ENCODE measurements at regions not wholly inside any gene's neighbourhood (a gene's known extent, or its start where the extent isn't known, plus 50 kb on each side); places are given as distances from the start of the nearest gene placed in this dataset.

DNA sequence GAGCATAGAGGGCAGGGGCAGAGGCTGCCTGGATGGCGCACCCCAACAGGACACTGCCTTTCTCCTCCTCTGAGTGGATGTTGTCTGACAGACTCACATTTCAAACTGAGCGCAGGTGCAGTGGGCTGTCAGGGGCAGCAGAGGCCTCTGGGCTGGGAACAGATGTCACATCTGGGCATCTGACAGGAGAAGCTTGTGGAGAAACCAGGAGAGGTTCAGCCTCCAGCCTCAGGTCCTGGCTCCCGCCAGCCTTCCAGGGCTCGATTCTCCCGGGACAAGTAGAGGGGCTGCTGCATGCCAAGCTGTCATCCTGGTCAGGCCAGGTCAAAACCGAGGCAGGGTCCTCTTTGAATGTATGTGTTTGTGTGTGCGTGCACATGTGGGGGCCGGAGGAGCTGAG lies 67.7 kb upstream of the SDK2 start:
- H3K4me3 Mint-ChIP-seq = no peak overlapping the region
- POLR2A ChIA-PET = no interaction called here
- no peak for DNase-seq
- H3K27ac Mint-ChIP-seq = no peak overlapping the region
- H3K27me3 Mint-ChIP-seq = peaks cover 18% of the 10 kb centered on the region
- peaks cover 19% of the 10 kb centered on the region for H3K4me1 Mint-ChIP-seq
- H3K9me3 Mint-ChIP-seq = peaks cover 2% of the 10 kb centered on the region
- CTCF ChIA-PET = interaction anchor here (0.8 kb wide), 1 partner anchor 302 kb away, joined by 3 read pairs; no protein-coding TSS in a partner anchor
- no peaks in the 10 kb centered on the region for H3K36me3 Mint-ChIP-seq (ENCODE audit: low read depth)

DNA sequence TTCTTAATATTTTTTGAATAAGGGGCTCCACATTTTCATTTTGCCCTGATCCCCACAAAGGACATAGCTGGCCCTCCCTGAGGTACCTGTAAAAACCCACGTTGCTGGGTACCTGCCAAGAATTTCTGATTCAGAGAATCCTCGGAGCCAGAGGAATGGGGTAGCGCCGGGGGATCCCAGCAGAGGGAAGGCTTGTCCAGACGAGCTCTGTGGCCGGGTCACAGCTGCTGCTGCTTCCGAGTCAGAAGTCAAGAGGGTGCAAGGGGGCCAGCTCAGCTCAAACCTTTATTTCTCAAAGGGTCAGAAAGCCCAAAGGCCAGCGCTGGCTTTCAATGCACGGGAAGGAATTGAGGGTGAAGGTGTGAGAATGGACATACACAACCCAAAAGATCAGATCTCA lies 68.9 kb upstream of the SDK2 start:
- POLR2A ChIA-PET = no interaction called here

DNA sequence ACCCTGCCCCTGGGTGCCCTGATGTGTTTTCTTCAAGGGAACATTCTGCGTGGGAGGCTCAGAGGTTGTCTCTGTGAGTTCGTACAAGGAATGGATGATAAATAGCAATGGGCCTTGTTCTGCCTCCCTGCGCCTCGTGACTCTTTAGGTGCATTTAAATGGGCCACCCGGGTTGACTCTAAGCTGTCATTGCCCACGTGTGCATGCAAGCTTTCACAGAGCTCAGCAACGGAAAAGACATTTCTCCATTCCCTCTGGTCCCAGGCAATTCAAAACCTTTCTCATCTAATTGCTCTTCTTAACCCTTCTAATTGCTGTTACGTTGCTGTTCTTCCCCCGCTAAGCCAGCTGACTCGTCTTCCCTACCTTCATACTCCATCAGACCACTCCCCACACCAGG lies 71.5 kb upstream of the SDK2 start:
- Mint-ChIP-seq H3K4me1 (peaks cover 40% of the 10 kb centered on the region), H3K9me3 (no peaks in the 10 kb centered on the region), H3K27ac (no peak overlapping the region), H3K27me3 (peaks cover 10% of the 10 kb centered on the region), H3K36me3 (ENCODE audit: low read depth) (peaks cover under 1% of the 10 kb centered on the region), H3K4me3 (no peak overlapping the region)
- POLR2A ChIA-PET = no interaction called here
- DNase-seq = no peak
- CTCF ChIA-PET = no interaction called here

More for the DNA sequence above, 68.9 kb upstream of the SDK2 start:
- no peaks in the 10 kb centered on the region for H3K9me3 Mint-ChIP-seq
- peaks cover 16% of the 10 kb centered on the region for H3K27me3 Mint-ChIP-seq
- DNase-seq = no peak
- no peak overlapping the region for H3K4me3 Mint-ChIP-seq
- CTCF ChIA-PET = no interaction called here
- no peaks in the 10 kb centered on the region for H3K36me3 Mint-ChIP-seq (ENCODE audit: low read depth)
- H3K27ac Mint-ChIP-seq = no peak overlapping the region
- H3K4me1 Mint-ChIP-seq = peaks cover 28% of the 10 kb centered on the region

DNA sequence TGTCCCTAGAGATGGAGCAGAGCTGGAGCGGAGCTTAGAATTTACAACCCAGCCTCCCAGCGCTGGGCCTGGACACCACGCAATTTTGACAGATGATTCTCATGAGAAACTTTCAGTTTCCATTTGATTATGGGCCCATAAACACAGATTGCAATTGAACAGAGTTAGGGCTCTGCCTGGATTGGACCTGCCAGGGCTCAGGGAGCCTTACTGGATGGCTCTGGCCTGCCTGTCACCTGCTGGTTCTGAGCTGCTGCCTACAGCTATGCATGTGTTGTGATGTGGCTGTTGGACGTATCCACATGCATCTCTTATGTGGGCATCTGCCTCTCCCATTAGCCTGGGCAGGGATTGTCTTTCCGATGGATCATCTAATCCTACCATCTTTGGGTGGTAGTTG lies 73.4 kb upstream of the SDK2 start:
- POLR2A ChIA-PET = no interaction called here
- Mint-ChIP-seq H3K27me3 (peaks cover 10% of the 10 kb centered on the region), H3K4me1 (peaks cover 45% of the 10 kb centered on the region), H3K9me3 (no peaks in the 10 kb centered on the region), H3K36me3 (ENCODE audit: low read depth) (peaks cover 8% of the 10 kb centered on the region), H3K4me3 (no peak overlapping the region), H3K27ac (no peak overlapping the region)
- CTCF ChIA-PET = no interaction called here
- DNase-seq = no peak

DNA sequence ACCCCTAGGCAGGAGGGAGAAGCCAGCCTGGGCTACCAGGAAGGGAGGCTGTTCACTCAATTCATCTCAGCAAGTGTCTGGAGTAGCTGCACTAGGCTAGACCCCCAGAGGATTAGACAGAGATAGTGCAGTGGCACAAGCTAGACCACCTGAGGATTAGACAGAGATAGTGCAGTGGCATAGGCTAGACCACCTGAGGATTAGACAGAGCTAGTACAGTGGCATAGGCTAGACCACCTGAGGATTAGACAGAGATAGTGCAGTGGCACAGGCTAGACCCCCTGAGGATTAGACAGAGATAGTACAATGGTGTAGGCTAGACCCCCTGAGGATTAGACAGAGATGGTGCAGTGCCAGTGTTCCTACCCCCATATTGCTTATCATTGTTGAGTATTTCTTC lies 74.1 kb upstream of the SDK2 start:
- no peak overlapping the region for H3K27ac Mint-ChIP-seq
- no peak overlapping the region for H3K4me3 Mint-ChIP-seq
- CTCF ChIA-PET = no interaction called here
- no peaks in the 10 kb centered on the region for H3K9me3 Mint-ChIP-seq
- H3K27me3 Mint-ChIP-seq = peaks cover 9% of the 10 kb centered on the region
- H3K36me3 Mint-ChIP-seq (ENCODE audit: low read depth) = peaks cover 8% of the 10 kb centered on the region
- H3K4me1 Mint-ChIP-seq = peaks cover 52% of the 10 kb centered on the region
- no peak for DNase-seq
- POLR2A ChIA-PET = no interaction called here

DNA sequence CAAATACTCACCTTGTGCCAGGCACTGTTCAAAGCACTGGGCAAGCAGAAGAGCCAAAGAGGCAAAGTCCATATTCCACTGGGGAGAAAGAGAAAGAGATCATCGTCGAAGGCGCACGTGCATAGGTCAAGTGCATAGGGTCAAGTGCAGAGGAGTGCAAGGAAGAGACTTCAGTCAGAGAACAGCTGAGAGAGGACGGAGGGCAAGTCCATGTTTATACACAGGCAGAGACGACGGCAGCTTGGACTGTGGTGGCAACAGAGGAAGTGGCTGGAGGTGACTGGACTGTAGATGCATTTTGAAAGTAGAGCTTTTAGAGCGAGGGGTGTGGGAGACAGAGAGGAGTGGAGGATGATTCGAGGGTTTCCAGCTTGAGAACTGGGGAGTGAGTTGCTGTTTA lies 74.7 kb upstream of the SDK2 start:
- no peaks in the 10 kb centered on the region for H3K9me3 Mint-ChIP-seq
- peaks cover 8% of the 10 kb centered on the region for H3K36me3 Mint-ChIP-seq (ENCODE audit: low read depth)
- ChIA-PET CTCF (no interaction called here), POLR2A (no interaction called here)
- H3K4me3 Mint-ChIP-seq = no peak overlapping the region
- no peak for DNase-seq
- H3K4me1 Mint-ChIP-seq = peaks cover 56% of the 10 kb centered on the region
- H3K27me3 Mint-ChIP-seq = peaks cover 4% of the 10 kb centered on the region
- H3K27ac Mint-ChIP-seq = peak overlapping the region; percentile 71

DNA sequence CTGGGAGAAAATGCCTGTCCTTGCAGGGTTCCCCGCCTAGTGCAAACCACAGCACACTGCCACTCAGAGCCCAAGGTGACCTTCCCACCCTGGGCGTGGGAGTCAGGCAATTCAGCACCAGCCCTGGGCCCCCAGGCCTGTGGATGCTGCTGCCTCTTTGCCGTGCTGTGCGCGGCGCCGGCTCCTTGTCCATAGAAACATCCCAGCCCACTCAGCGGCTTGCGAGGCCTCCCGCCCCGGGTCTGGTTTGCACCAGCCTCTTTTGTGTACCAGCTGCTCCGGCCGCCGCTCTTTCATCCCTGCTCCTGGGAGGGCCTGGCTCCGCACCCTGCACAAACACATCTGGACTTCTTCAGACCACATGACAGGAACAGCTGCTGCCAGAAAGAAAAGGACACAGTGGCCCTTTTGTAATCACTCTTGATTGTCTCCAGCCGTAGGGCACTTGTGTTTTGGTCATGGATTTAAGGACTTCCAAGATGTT lies 75.4 kb upstream of the SDK2 start:
- no peak overlapping the region for H3K4me3 Mint-ChIP-seq
- DNase-seq = no peak
- CTCF ChIA-PET = no interaction called here
- peaks cover 56% of the 10 kb centered on the region for H3K4me1 Mint-ChIP-seq
- peaks cover 1% of the 10 kb centered on the region for H3K27me3 Mint-ChIP-seq
- POLR2A ChIA-PET = no interaction called here
- no peaks in the 10 kb centered on the region for H3K9me3 Mint-ChIP-seq
- H3K27ac Mint-ChIP-seq = peak overlapping the region; percentile 81
- peaks cover 8% of the 10 kb centered on the region for H3K36me3 Mint-ChIP-seq (ENCODE audit: low read depth)

DNA sequence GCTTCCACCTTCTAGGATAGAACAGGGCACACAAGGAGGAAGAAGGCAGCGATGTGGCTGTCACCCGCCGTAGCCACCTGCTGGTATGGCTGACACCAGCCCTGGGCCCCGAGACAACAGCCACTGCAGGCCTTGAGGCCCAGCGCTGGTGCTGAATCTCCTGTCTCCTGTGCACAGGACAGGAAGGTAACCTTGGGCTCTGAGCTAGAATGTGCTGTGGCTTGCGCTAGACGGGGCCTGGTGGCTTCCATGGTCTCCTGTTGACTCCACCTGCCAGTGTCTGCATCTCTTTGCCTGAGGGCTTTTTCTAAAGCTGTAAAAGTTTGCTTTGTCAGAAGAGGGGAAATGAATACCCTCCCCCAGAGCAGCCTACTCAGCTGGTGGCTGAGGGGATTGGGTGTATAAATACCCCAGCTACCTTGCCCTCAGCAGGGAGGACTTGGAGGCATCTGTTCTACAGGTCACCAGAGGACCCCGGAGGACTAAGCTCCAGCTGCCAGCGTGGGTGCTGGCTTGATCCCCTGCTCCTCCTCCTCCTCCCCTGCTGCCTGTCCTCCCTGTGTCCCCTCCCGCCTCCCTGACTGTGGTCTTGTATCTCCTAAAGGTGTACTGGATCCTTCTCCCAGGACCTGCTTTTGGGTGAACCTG lies 76.1 kb upstream of the SDK2 start:
- Mint-ChIP-seq H3K4me3 (peak overlapping the region; percentile 4), H3K27ac (peak overlapping the region; percentile 81), H3K4me1 (peaks cover 56% of the 10 kb centered on the region), H3K9me3 (no peaks in the 10 kb centered on the region), H3K36me3 (ENCODE audit: low read depth) (peaks cover 8% of the 10 kb centered on the region), H3K27me3 (no peaks in the 10 kb centered on the region)
- ChIA-PET CTCF (no interaction called here), POLR2A (no interaction called here)
- DNase-seq = peak; percentile 65

DNA sequence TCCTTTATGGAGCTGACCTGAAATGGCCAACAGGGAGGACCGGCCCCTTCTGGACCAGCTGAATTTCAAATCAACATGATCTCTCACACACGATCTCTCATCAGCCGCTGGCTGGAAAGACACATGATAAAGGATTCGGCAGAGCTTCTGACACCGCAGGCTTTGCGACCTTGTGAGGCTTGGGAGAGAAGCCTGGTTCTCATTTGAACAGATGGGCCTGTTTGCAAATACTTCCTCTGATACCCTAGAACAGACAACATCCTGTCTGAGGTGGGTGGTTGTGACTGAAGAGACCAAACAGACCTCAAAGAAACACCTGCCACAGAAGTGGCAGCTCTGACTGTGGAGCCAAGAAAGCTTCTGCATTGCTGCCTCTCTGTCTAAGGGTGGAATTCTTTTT lies 77.9 kb upstream of the SDK2 start:
- H3K4me3 Mint-ChIP-seq = peak overlapping the region; percentile 64
- peaks cover 8% of the 10 kb centered on the region for H3K36me3 Mint-ChIP-seq (ENCODE audit: low read depth)
- peak overlapping the region; percentile 89 for H3K27ac Mint-ChIP-seq
- peaks cover 53% of the 10 kb centered on the region for H3K4me1 Mint-ChIP-seq
- H3K9me3 Mint-ChIP-seq = no peaks in the 10 kb centered on the region
- H3K27me3 Mint-ChIP-seq = no peaks in the 10 kb centered on the region
- ChIA-PET CTCF (no interaction called here), POLR2A (no interaction called here)
- peak; percentile 82 for DNase-seq

DNA sequence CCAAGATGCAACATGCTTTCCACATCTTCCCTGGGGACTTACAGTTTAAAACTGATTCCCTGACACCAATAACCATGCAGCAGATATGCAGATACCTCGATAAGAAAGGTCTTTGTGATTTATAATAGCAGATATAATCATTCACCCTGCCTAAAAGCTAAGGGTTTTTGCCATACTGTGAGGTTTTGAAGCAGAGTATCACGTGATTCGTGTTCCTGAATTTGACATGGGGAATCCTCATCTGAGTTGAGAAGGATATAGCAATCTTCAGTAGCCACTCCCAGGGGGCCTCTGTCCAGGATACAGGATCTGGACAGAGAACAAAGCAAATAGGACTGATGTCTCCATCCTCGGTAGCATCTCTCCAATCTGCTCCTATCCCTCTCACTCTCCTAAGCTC lies 79.1 kb upstream of the SDK2 start:
- POLR2A ChIA-PET = no interaction called here

DNA sequence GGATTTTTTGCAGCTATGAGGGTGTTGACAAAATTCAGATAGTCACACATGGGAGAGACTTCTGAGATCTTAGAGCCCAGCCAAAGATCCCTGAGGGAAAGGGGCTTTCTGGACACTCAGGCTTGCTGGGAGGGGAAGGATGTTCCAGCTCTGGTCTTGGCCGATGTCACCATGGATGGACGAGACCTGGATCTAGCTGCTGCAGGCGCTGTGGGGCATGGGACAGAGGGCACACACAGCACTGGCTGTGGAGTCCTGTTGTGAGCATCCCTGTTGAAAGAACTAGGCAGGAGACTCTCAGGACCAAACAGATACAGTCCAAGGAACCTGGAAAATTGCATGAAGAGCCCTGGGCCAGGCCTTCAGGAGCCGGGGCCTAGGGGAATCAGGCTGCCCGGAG lies 80.1 kb upstream of the SDK2 start:
- DNase-seq = no peak
- Mint-ChIP-seq H3K27me3 (no peaks in the 10 kb centered on the region), H3K4me3 (no peak overlapping the region), H3K27ac (peak overlapping the region; percentile 42), H3K9me3 (no peaks in the 10 kb centered on the region), H3K36me3 (ENCODE audit: low read depth) (peaks cover 8% of the 10 kb centered on the region), H3K4me1 (peaks cover 36% of the 10 kb centered on the region)
- POLR2A ChIA-PET = no interaction called here
- CTCF ChIA-PET = no interaction called here

More for the DNA sequence above, 79.1 kb upstream of the SDK2 start:
- CTCF ChIA-PET = interaction anchor here (0.6 to 0.7 kb wide), 3 partner anchors 156 to 418 kb away, joined by 3 read pairs; no protein-coding TSS in a partner anchor
- Mint-ChIP-seq H3K9me3 (no peaks in the 10 kb centered on the region), H3K27ac (no peak overlapping the region), H3K36me3 (ENCODE audit: low read depth) (peaks cover 8% of the 10 kb centered on the region), H3K27me3 (no peaks in the 10 kb centered on the region), H3K4me1 (peaks cover 45% of the 10 kb centered on the region), H3K4me3 (no peak overlapping the region)
- no peak for DNase-seq

DNA sequence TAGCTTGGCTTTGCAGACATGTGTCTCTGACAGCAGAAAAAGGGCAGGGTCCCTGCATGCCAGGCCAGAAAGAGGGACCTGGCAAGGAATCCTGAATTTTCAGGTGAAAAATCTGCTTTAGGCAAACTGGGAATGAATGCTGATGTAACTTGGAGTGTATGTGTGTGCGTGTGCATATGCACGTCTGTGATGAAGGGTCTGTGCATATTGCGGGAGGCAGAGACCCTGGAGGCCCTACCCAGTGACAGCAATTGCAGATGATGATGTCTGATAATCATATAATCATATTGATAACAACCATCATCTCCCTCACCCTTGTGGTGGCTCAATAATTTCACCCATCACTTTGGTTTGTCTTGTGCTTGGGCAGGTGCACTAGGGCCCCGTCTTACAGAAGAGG lies 80.7 kb upstream of the SDK2 start:
- H3K4me1 Mint-ChIP-seq = peaks cover 32% of the 10 kb centered on the region
- no peaks in the 10 kb centered on the region for H3K27me3 Mint-ChIP-seq
- no peaks in the 10 kb centered on the region for H3K9me3 Mint-ChIP-seq
- peaks cover 8% of the 10 kb centered on the region for H3K36me3 Mint-ChIP-seq (ENCODE audit: low read depth)
- ChIA-PET CTCF (no interaction called here), POLR2A (no interaction called here)
- H3K27ac Mint-ChIP-seq = no peak overlapping the region
- H3K4me3 Mint-ChIP-seq = no peak overlapping the region
- DNase-seq = no peak

DNA sequence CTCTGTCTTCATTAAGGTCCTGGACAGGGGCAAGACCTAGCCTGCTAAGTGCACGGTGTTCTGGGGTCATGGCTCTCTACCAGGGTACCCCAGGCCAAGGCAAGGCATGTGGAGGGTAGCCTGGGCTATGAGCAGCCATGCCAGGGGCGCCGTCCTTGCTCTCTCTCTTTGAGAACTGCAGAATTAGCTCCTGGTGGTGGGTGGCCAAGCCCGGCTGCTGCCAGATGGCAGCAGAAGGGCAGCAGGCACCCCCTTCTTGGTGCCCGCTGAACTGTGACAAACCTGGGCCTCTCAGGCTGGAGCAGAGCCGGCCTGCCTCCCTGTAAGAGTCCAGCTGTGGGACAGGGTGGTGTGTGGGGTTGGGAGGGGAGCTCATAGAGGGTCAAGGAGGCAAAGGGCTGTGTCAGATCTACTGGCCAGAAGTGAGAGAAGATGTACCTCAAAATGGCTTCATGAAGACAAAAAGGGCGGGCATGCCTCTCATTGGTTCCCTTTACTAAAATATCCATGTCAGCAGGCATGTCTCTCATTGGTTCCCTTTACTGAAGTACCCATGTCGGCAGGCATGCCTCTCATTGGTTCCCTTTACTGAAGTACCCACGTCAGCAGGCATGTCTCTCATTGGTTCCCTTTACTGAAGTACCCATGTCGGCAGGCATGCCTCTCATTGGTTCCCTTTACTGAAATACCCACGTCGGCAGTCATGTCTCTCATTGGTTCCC lies 81.7 kb upstream of the SDK2 start:
- Mint-ChIP-seq H3K4me1 (peaks cover 24% of the 10 kb centered on the region), H3K27me3 (no peaks in the 10 kb centered on the region), H3K36me3 (ENCODE audit: low read depth) (peaks cover 6% of the 10 kb centered on the region), H3K4me3 (no peak overlapping the region), H3K27ac (no peak overlapping the region), H3K9me3 (peaks cover 7% of the 10 kb centered on the region)
- ChIA-PET POLR2A (no interaction called here), CTCF (no interaction called here)
- DNase-seq = no peak

DNA sequence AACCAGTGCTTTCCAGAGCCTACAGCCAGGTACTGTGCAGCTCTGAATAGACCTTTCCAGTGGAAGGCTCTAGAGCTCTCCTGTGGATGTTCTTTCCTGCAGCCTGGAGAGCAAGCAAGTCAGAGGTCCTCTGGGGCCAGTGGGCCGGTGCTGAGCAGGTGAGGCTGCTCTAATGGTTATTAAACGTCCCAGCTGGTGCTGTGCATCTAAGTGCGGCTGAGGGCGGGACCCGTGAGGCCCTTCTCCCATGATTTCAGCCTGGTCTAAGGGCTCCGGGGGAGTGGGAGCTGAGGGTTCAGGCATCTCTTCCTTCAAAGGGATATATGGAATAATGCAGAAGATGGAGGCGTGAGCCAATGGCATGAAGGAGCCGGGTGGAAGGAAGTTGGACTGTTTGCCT lies 83.7 kb upstream of the SDK2 start:
- no peak overlapping the region for H3K4me3 Mint-ChIP-seq
- peaks cover 15% of the 10 kb centered on the region for H3K9me3 Mint-ChIP-seq
- no peak overlapping the region for H3K27ac Mint-ChIP-seq
- H3K4me1 Mint-ChIP-seq = peaks cover 9% of the 10 kb centered on the region
- peaks cover 3% of the 10 kb centered on the region for H3K27me3 Mint-ChIP-seq
- peaks cover 2% of the 10 kb centered on the region for H3K36me3 Mint-ChIP-seq (ENCODE audit: low read depth)
- POLR2A ChIA-PET = no interaction called here
- CTCF ChIA-PET = no interaction called here
- no peak for DNase-seq
